B cell (primary cell): ENCODE measurements at regions not wholly inside any gene's neighbourhood (a gene's known extent, or its start where the extent isn't known, plus 50 kb on each side); places are given as distances from the start of the nearest gene placed in this dataset.
"Not testable (repeated sequence)": the region's sequence is repeated elsewhere in the genome, so short reads cannot be mapped to it uniquely, and the experiment has no call there.

ENCODE experiments used
- ATAC-seq: fragments of 200-7000 bp; cut with Tn5 transposase; one replicate; pipeline ENCODE4 v1.10.0; 2021; ENCODE audit warnings: low read depth, mild to moderate bottlenecking, moderate number of reproducible peaks, moderate library complexity
- CTCF ChIA-PET: fragments of 350-600 bp; sonication (Branson Sonifier 250); formaldehyde crosslinking; loops from one replicate; lab custom pipeline; 2021; ENCODE audit warnings: antibody characterized with exemption, inconsistent platforms; lab: Charles Lee
- POLR2A ChIA-PET: fragments of 350-600 bp; sonication (Branson Sonifier 250); formaldehyde crosslinking; loops from one replicate; lab custom pipeline; 2021; ENCODE audit warnings: antibody characterized with exemption; lab: Charles Lee
- DNase-seq: peaks from one replicate; pipeline ENCODE4 v3.0.0; 2013
- H2AFZ ChIP-seq: 2 replicates; pipeline ENCODE4 v1.6.1; 2012; ENCODE audit warnings: mild to moderate bottlenecking, low read depth, low read length; ENCODE audit not compliant: insufficient read depth, poor library complexity, severe bottlenecking
- H3K27ac ChIP-seq, 2 donors: 1 replicate in 1 of 2; 2 replicates in 1 of 2; pipeline ENCODE4 v1.5.1; 2012 to 2013; ENCODE audit warnings: low read length in 2 of 2, mild to moderate bottlenecking in 2 of 2, moderate library complexity in 1 of 2
- H3K27me3 ChIP-seq, 4 experiments: fragments of 200-600 bp in 1 of 4; sonication (generic) in 1 of 4; replicated peaks in 1 of 4; 1 replicate in 2 of 4; 2 replicates in 2 of 4; pipeline versions ENCODE4 v1.6.1 to v1.7.0; 2013 to 2016; ENCODE audit warnings: low read length in 3 of 4, mild to moderate bottlenecking in 2 of 4, mixed read lengths in 1 of 4, moderate library complexity in 1 of 4; ENCODE audit not compliant: insufficient read depth in 4 of 4, control insufficient read depth in 3 of 4; ENCODE audit errors: control extremely low read depth in 1 of 4
- H3K36me3 ChIP-seq, 2 experiments: replicated peaks in 1 of 2; 1 replicate in 1 of 2; 2 replicates in 1 of 2; pipeline versions ENCODE4 v1.6.1 to v1.7.1; 2013; ENCODE audit warnings: low read length in 1 of 2; ENCODE audit not compliant: insufficient read depth in 2 of 2, control insufficient read depth in 1 of 2; ENCODE audit errors: control extremely low read depth in 1 of 2, extremely low read depth in 1 of 2
- H3K4me1 ChIP-seq, 2 donors: fragments of 200-600 bp in 1 of 2; sonication (generic) in 1 of 2; 1 replicate in 1 of 2; 2 replicates in 1 of 2; pipeline versions ENCODE4 v1.5.1 to v1.6.1; 2013 to 2017; ENCODE audit warnings: low read length in 2 of 2; ENCODE audit not compliant: control insufficient read depth in 2 of 2, insufficient read depth in 2 of 2
- H3K4me2 ChIP-seq: replicated peaks from 2 replicates; pipeline ENCODE3; 2012; ENCODE audit warnings: mild to moderate bottlenecking, low read depth, low read length; ENCODE audit not compliant: poor library complexity, severe bottlenecking
- H3K4me3 ChIP-seq, 5 experiments: fragments of 200-600 bp in 1 of 5; sonication (generic) in 1 of 5; 1 replicate in 3 of 5; 2 replicates in 2 of 5; pipeline versions ENCODE4 v1.5.1 to v1.7.0; 2011 to 2016; ENCODE audit warnings: low read length in 4 of 5, mild to moderate bottlenecking in 4 of 5, low read depth in 2 of 5, control low read depth in 1 of 5, moderate library complexity in 1 of 5; ENCODE audit not compliant: insufficient read depth in 1 of 5; ENCODE audit errors: control extremely low read depth in 1 of 5, extremely low read depth in 1 of 5
- H3K79me2 ChIP-seq: fragments of 200-600 bp; sonication (generic); one replicate; pipeline ENCODE4 v1.6.0; 2016; ENCODE audit warnings: low read length; ENCODE audit not compliant: control insufficient read depth, insufficient read depth
- H3K9ac ChIP-seq: fragments of 200-600 bp; sonication (generic); 2 replicates; pipeline ENCODE4 v1.6.1; 2017; ENCODE audit warnings: mild to moderate bottlenecking, low read length, moderate library complexity
- H3K9me3 ChIP-seq, 3 donors: one replicate each; pipeline versions ENCODE4 v1.6.1 to v1.7.1; 2013; ENCODE audit warnings: low read length in 2 of 3; ENCODE audit not compliant: control insufficient read depth in 2 of 3, insufficient read depth in 1 of 3; ENCODE audit errors: control extremely low read depth in 1 of 3
- H4K20me1 ChIP-seq: 2 replicates; pipeline ENCODE4 v1.6.0; 2012; ENCODE audit warnings: mild to moderate bottlenecking, low read length; ENCODE audit not compliant: insufficient read depth, control insufficient read depth, poor library complexity, severe bottlenecking
- H3K27ac Mint-ChIP-seq: one replicate; pipeline ENCODE4 v1.8.0; 2021; ENCODE audit warnings: mixed read lengths
- H3K27me3 Mint-ChIP-seq: one replicate; pipeline ENCODE4 v1.8.0; 2021; ENCODE audit warnings: mixed read lengths
- H3K4me1 Mint-ChIP-seq: one replicate; pipeline ENCODE4 v1.8.0; 2021; ENCODE audit warnings: mixed read lengths
- H3K4me3 Mint-ChIP-seq: one replicate; pipeline ENCODE4 v1.8.0; 2021; ENCODE audit warnings: mixed read lengths
- H3K9me3 Mint-ChIP-seq: one replicate; pipeline ENCODE4 v1.8.0; 2022; ENCODE audit warnings: mixed read lengths; ENCODE audit not compliant: insufficient read depth
- CTCF ChIP-seq: fragments of 200-600 bp; IDR thresholded peaks from one replicate; pipeline ENCODE4 v1.8.0; 2022; ENCODE audit warnings: antibody characterized with exemption, mild to moderate bottlenecking
- EZH2 ChIP-seq: IDR thresholded peaks from 2 replicates; pipeline ENCODE4 v1.6.1; 2012; ENCODE audit warnings: borderline replicate concordance, low read depth, mild to moderate bottlenecking, moderate library complexity, low read length; ENCODE audit not compliant: insufficient read depth, poor library complexity, severe bottlenecking
- WGBS: methylation state at CpG from one replicate; pipeline ENCODE4 v1.1.5; 2013; ENCODE audit warnings: missing lambda C conversion rate; ENCODE audit not compliant: insufficient coverage; 5-methylcytosine and 5-hydroxymethylcytosine counted together
- intact Hi-C: fragments of 100-400 bp; cut with micrococcal nuclease; formaldehyde crosslinking; loops from one replicate; pipeline ENCODE4 v1.10.0; 2022

GRCh38 chr7:125279961-125280360 lies 350.3 kb upstream of the POT1 start:
- 56% methylated on average over 1 of the region's 2 CpGs for WGBS
- TF ChIP-seq EZH2 (no peak), CTCF (no peak)
- ATAC-seq = no peak
- Histone ChIP-seq H3K4me3 (no peak overlapping the region), H2AFZ (no peak overlapping the region), H3K79me2 (no peaks in the 10 kb centered on the region), H3K9me3 (no peaks in the 10 kb centered on the region), H3K4me2 (no peak overlapping the region), H3K9ac (no peak overlapping the region), H3K4me1 (no peaks in the 10 kb centered on the region), H3K27ac (no peak overlapping the region), H3K36me3 (no peaks in the 10 kb centered on the region), H4K20me1 (no peaks in the 10 kb centered on the region), H3K27me3 (no peaks in the 10 kb centered on the region)
- no peak overlapping the region for H3K4me3 Mint-ChIP-seq
- H3K4me1 Mint-ChIP-seq = no peaks in the 10 kb centered on the region
- H3K9me3 Mint-ChIP-seq = peaks cover 3% of the 10 kb centered on the region
- H3K27me3 Mint-ChIP-seq = no peaks in the 10 kb centered on the region
- ChIA-PET CTCF (no interaction called here), POLR2A (no interaction called here)
- H3K27ac Mint-ChIP-seq = no peak overlapping the region
- intact Hi-C loops = no loop called here
- DNase-seq = no peak

GRCh38 chr7:125278318-125278717 lies 348.7 kb upstream of the POT1 start:
- Mint-ChIP-seq H3K9me3 (peaks cover 5% of the 10 kb centered on the region), H3K27ac (no peak overlapping the region), H3K4me1 (no peaks in the 10 kb centered on the region), H3K4me3 (no peak overlapping the region), H3K27me3 (no peaks in the 10 kb centered on the region)
- Histone ChIP-seq H3K9ac (no peak overlapping the region), H3K4me1 (no peaks in the 10 kb centered on the region), H4K20me1 (no peaks in the 10 kb centered on the region), H3K4me3 (no peak overlapping the region), H3K79me2 (no peaks in the 10 kb centered on the region), H2AFZ (no peak overlapping the region), H3K36me3 (no peaks in the 10 kb centered on the region), H3K27me3 (no peaks in the 10 kb centered on the region), H3K9me3 (no peaks in the 10 kb centered on the region), H3K4me2 (no peak overlapping the region), H3K27ac (no peak overlapping the region)
- ATAC-seq (no peak), DNase-seq (no peak)
- TF ChIP-seq EZH2 (no peak), CTCF (no peak)
- WGBS = no CpG with 5 or more reads among the region's 1 CpG
- intact Hi-C loops = no loop called here
- POLR2A ChIA-PET = no interaction called here
- CTCF ChIA-PET = no interaction called here

GRCh38 chr7:125274742-125275141 lies 345.1 kb upstream of the POT1 start:
- H3K9me3 ChIP-seq, H3K36me3 ChIP-seq, H3K4me2 ChIP-seq, H3K27me3 Mint-ChIP-seq, DNase-seq, POLR2A ChIA-PET, H2AFZ ChIP-seq, H3K4me3 Mint-ChIP-seq, H3K9me3 Mint-ChIP-seq, H3K9ac ChIP-seq, H3K79me2 ChIP-seq, CTCF ChIA-PET, H3K27ac ChIP-seq, H3K4me3 ChIP-seq, H3K4me1 ChIP-seq, H4K20me1 ChIP-seq, intact Hi-C loops, H3K4me1 Mint-ChIP-seq, H3K27ac Mint-ChIP-seq, H3K27me3 ChIP-seq, ATAC-seq: not testable (repeated sequence)
- 89% methylated on average over 3 of the region's 6 CpGs for WGBS
